ENCODE measurements at regions not wholly inside any gene's neighbourhood (a gene's known extent, or its start where the extent isn't known, plus 50 kb on each side); places are given as distances from the start of the nearest gene placed in this dataset.

DNA sequence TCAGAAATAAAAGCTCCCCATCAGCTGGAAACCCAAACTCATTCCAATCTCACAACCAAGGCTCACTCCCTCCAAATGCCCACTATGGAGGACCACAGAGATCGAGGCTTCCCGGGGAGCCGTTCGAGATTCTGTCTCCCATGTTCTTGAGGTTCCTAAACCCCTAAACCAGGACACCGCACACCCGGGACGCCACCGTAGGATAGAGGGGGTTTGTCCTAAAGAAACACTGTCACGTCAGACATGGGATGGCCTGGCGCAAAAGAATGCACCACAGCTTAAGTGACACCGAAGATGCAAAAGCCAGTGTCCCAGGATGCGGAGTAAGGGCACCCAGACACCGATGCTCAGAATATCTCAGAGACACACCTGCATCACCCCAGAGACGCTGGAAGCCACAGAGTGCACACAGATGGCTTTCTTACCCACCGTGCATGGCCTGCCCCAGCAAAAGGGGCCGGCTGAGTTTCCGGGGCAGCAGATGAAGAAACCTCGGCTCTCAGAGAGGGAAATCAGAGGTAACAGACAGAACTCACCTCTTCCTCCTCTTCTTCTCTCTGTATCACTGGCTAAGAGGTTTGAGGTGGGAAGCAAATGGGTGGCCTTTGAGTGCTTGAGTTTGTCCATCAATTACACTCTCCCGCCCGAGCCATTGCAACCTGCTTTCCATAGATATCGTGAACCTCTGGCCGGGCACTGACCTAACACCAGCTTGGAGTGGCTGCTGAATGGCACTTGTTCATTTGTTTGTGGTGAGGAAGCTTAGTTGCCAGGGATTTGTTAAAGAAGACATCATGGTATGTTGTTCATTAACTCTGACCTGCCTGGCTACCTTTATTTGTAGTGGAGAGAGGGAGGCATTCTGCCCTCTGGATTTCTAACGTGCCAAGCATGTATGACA lies 65.1 kb upstream of the TNRC6C start:
- ChIA-PET POLR2A (no interaction called here), CTCF (interaction anchor here (0.6 to 2.0 kb wide), 5 partner anchors 15 to 119 kb away, joined by 3 to 6 read pairs (median 4); no protein-coding TSS in a partner anchor)
- Histone ChIP-seq H3K4me1 (ENCODE audit: control extremely low read depth in 1 of 4, control insufficient read depth in 4 of 4, insufficient read depth in 4 of 4, low read length in 3 of 4) (peaks cover 0 to under 1% (median 0%) of the 10 kb centered on the region in 4 experiments), H3K27me3 (replicated peaks in 2 of 5; ENCODE audit: control insufficient read depth in 4 of 5, insufficient read depth in 5 of 5, low read length in 4 of 5) (peaks cover 0 to 4% (median 0%) of the 10 kb centered on the region in 5 experiments), H3K36me3 (ENCODE audit: control insufficient read depth in 4 of 4, insufficient read depth in 4 of 4, low read length in 3 of 4) (no peaks in the 10 kb centered on the region), H3K9me3 (ENCODE audit: control extremely low read depth in 1 of 5, control insufficient read depth in 4 of 5, insufficient read depth in 2 of 5, low read depth in 1 of 5, low read length in 4 of 5) (no peaks in the 10 kb centered on the region), H3K4me3 (ENCODE audit: control insufficient read depth in 1 of 7, extremely low read depth in 1 of 7, insufficient read depth in 4 of 7, low read depth in 2 of 7, low read length in 6 of 7) (no peak overlapping the region), H3K27ac (ENCODE audit: insufficient read depth in 1 of 2, low read depth in 1 of 2, low read length in 2 of 2, poor library complexity in 1 of 2, severe bottlenecking in 2 of 2) (no peak overlapping the region)
- DNase-seq = no peak
- 97% methylated on average over 19 of the region's 23 CpGs for WGBS (ENCODE audit: insufficient coverage)

DNA sequence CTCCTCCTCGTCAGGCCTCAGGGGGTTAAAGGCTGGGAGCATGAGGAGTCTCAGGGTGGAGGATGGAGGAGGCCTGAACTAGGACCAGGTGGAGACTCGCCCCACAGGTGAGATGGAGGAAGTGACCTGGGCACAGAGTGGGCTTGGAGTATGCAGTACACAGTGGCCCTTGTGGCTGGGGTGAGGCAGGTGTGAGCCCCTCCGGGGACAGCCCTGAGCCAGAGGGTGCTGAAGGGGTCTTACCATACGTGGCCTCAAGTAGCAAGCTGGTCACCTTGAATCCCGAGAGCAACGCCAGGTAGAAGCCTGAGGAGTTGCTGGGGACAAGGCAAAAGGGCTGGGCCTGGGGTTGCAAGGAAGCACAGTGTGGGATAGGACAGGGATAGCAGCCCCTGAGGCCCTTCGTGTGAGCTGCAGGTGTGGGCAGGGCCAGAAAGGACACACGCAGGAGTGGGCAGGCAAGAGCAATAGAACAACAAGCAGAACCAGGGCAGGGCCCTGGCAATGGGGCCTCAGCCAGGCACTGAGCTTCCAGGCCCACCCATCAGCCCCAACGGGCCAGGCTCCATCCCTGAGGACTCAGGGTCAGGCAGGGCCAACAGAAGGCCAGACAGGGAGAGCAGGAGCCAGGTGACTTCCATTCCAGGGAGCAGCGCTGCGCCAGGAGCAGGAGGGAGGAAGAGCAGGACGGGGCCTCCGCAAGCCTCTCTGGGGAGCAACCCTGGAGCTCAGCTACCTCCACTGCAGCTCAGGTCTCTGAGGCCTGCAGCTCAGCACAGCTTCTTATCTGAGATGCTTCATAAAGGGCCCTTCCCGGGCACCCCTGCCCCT lies 64.2 kb upstream of the TNRC6C start:
- WGBS (ENCODE audit: insufficient coverage) = 94% methylated on average over 11 of the region's 14 CpGs
- POLR2A ChIA-PET = no interaction called here

DNA sequence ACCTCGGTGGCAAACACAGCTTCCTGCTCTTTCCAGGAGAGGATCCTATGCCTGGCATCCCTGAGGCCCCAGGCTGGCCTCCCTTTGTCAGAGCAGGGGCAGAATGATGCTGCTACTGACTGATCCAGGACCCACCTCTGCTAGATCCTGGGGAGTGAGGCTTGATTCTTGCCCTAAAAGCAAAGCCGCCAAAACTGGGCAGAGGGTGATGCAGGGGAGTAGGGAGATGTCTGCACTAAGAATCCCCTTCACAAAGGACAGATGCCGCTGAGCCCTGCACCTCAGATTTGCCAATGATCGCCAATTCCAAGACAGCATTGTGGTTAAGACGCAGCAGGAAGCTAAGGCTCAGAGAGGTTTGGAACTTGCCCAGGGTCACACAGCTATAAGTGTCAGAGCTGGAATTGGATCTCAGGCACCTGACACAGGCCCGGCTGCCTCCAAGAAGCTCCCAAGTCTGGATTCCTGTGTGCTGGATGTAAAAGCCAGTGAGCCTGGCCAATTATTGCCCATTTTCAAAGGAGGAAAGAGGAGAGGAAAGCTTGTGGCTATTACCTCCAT lies 60.7 kb upstream of the TNRC6C start:
- Histone ChIP-seq H3K27ac (ENCODE audit: insufficient read depth in 1 of 2, low read depth in 1 of 2, low read length in 2 of 2, poor library complexity in 1 of 2, severe bottlenecking in 2 of 2) (no peak overlapping the region), H3K4me3 (ENCODE audit: control insufficient read depth in 1 of 7, extremely low read depth in 1 of 7, insufficient read depth in 4 of 7, low read depth in 2 of 7, low read length in 6 of 7) (no peak overlapping the region), H3K4me1 (ENCODE audit: control extremely low read depth in 1 of 4, control insufficient read depth in 4 of 4, insufficient read depth in 4 of 4, low read length in 3 of 4) (peaks cover 0 to 6% (median 6%) of the 10 kb centered on the region in 4 experiments), H3K27me3 (replicated peaks in 2 of 5; ENCODE audit: control insufficient read depth in 4 of 5, insufficient read depth in 5 of 5, low read length in 4 of 5) (no peaks in the 10 kb centered on the region), H3K36me3 (ENCODE audit: control insufficient read depth in 4 of 4, insufficient read depth in 4 of 4, low read length in 3 of 4) (no peaks in the 10 kb centered on the region), H3K9me3 (ENCODE audit: control extremely low read depth in 1 of 5, control insufficient read depth in 4 of 5, insufficient read depth in 2 of 5, low read depth in 1 of 5, low read length in 4 of 5) (no peaks in the 10 kb centered on the region)
- ChIA-PET POLR2A (interaction anchor here (0.6 kb wide), 1 partner anchor 11 kb away, joined by 4 read pairs; no protein-coding TSS in a partner anchor), CTCF (interaction anchor here (0.9 kb wide), 1 partner anchor 123 kb away, joined by 3 read pairs; no protein-coding TSS in a partner anchor)
- no peak for DNase-seq
- WGBS (ENCODE audit: insufficient coverage) = 100% methylated on average over 4 of the region's 6 CpGs

More for the DNA sequence above, 64.2 kb upstream of the TNRC6C start:
- no peaks in the 10 kb centered on the region for H3K27me3 ChIP-seq (replicated peaks in 2 of 5; ENCODE audit: control insufficient read depth in 4 of 5, insufficient read depth in 5 of 5, low read length in 4 of 5)
- H3K27ac ChIP-seq (ENCODE audit: insufficient read depth in 1 of 2, low read depth in 1 of 2, low read length in 2 of 2, poor library complexity in 1 of 2, severe bottlenecking in 2 of 2) = no peak overlapping the region
- DNase-seq = no peak
- peaks cover 0 to 6% (median 6%) of the 10 kb centered on the region in 4 experiments for H3K4me1 ChIP-seq (ENCODE audit: control extremely low read depth in 1 of 4, control insufficient read depth in 4 of 4, insufficient read depth in 4 of 4, low read length in 3 of 4)
- no peaks in the 10 kb centered on the region for H3K9me3 ChIP-seq (ENCODE audit: control extremely low read depth in 1 of 5, control insufficient read depth in 4 of 5, insufficient read depth in 2 of 5, low read depth in 1 of 5, low read length in 4 of 5)
- CTCF ChIA-PET = interaction anchor here (0.7 to 1.2 kb wide), 3 partner anchors 8 to 128 kb away, joined by 3 read pairs; no protein-coding TSS in a partner anchor
- no peaks in the 10 kb centered on the region for H3K36me3 ChIP-seq (ENCODE audit: control insufficient read depth in 4 of 4, insufficient read depth in 4 of 4, low read length in 3 of 4)
- H3K4me3 ChIP-seq (ENCODE audit: control insufficient read depth in 1 of 7, extremely low read depth in 1 of 7, insufficient read depth in 4 of 7, low read depth in 2 of 7, low read length in 6 of 7) = no peak overlapping the region

DNA sequence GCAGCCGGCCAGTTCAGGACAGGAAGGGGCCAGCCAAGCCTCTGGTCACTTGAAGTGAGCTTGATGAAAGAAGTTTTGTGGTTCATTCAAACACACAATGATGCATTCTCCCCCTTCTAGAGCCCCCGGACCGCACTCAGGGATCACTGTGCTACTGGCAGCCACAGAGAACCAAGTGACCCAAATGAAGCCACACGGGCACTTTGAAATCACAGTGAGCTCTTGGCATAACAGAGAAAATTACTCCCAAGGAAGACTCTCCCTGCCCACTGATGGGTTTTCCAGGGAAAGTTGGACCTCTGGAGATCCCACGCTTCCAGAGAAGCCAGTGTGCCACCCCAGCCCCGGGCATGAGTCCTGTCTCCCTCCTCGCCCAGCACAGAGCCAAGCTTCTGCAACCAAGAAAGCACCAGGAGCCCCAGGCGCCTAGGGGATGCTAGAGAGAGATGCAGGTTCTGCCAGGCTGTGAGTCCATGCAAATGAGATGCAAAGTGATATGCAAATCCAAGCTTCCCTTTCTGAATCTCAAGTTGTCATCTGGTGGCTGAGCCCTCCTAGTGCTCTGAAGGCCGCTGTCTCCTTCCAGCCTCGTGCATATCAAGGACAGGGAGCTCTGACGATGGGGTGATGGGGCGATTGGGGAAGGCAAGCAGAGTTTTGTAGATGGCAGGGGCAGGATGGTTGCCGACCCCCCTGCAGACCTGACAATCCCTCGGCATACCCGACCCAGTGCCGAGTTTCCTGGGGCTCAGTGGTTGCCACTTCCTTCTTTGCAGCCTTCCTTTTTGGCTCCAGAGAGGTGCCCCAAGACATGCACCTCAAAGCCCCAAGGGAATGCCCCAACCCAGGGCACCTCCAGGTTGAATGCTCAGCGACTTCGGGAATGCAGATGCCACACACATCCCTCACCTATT lies 59.7 kb upstream of the TNRC6C start:
- no peak overlapping the region for H3K27ac ChIP-seq (ENCODE audit: insufficient read depth in 1 of 2, low read depth in 1 of 2, low read length in 2 of 2, poor library complexity in 1 of 2, severe bottlenecking in 2 of 2)
- H3K4me1 ChIP-seq (ENCODE audit: control extremely low read depth in 1 of 4, control insufficient read depth in 4 of 4, insufficient read depth in 4 of 4, low read length in 3 of 4) = peaks cover 0 to 6% (median 6%) of the 10 kb centered on the region in 4 experiments
- POLR2A ChIA-PET = interaction anchor here (0.6 kb wide), 2 partner anchors 10 to 80 kb away, joined by 3 to 4 read pairs; no protein-coding TSS in a partner anchor
- no peaks in the 10 kb centered on the region for H3K27me3 ChIP-seq (replicated peaks in 2 of 5; ENCODE audit: control insufficient read depth in 4 of 5, insufficient read depth in 5 of 5, low read length in 4 of 5)
- CTCF ChIA-PET = interaction anchor here (0.9 to 1.3 kb wide), 2 partner anchors 17 to 122 kb away, joined by 3 read pairs; no protein-coding TSS in a partner anchor
- H3K9me3 ChIP-seq (ENCODE audit: control extremely low read depth in 1 of 5, control insufficient read depth in 4 of 5, insufficient read depth in 2 of 5, low read depth in 1 of 5, low read length in 4 of 5) = no peaks in the 10 kb centered on the region
- no peaks in the 10 kb centered on the region for H3K36me3 ChIP-seq (ENCODE audit: control insufficient read depth in 4 of 4, insufficient read depth in 4 of 4, low read length in 3 of 4)
- peak in 2 of 3 donors; percentile 40 to 43 for DNase-seq
- WGBS (ENCODE audit: insufficient coverage) = 69% methylated on average over 17 of the region's 18 CpGs
- no peak overlapping the region for H3K4me3 ChIP-seq (ENCODE audit: control insufficient read depth in 1 of 7, extremely low read depth in 1 of 7, insufficient read depth in 4 of 7, low read depth in 2 of 7, low read length in 6 of 7)

DNA sequence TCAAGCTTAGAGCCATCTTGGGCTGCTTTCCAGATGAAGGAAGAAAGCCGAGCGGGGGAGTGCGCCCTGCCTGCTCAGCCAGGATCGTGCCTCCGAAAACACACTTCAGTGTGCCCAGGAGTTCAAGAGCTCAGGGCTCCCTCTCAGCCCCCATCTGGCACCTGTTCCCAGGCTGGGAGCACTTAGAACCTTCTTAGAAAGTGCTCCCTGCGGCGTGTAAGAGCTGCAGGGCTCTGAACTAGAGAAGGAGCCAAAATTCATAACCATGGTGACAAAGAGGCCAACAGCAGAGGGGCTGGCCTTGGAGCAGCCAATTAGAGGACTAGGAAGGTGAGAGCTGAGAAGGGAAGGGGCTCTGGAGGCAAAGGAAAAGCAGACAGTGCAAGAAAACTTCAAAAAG lies 59.0 kb upstream of the TNRC6C start:
- CTCF ChIA-PET = interaction anchor here (1.3 kb wide), 1 partner anchor 18 kb away, joined by 3 read pairs; no protein-coding TSS in a partner anchor
- no peak for DNase-seq
- 96% methylated on average over 7 of the region's 7 CpGs for WGBS (ENCODE audit: insufficient coverage)
- Histone ChIP-seq H3K27ac (ENCODE audit: insufficient read depth in 1 of 2, low read depth in 1 of 2, low read length in 2 of 2, poor library complexity in 1 of 2, severe bottlenecking in 2 of 2) (no peak overlapping the region), H3K36me3 (ENCODE audit: control insufficient read depth in 4 of 4, insufficient read depth in 4 of 4, low read length in 3 of 4) (no peaks in the 10 kb centered on the region), H3K4me1 (ENCODE audit: control extremely low read depth in 1 of 4, control insufficient read depth in 4 of 4, insufficient read depth in 4 of 4, low read length in 3 of 4) (peaks cover 0 to 6% (median 6%) of the 10 kb centered on the region in 4 experiments), H3K4me3 (ENCODE audit: control insufficient read depth in 1 of 7, extremely low read depth in 1 of 7, insufficient read depth in 4 of 7, low read depth in 2 of 7, low read length in 6 of 7) (no peak overlapping the region), H3K9me3 (ENCODE audit: control extremely low read depth in 1 of 5, control insufficient read depth in 4 of 5, insufficient read depth in 2 of 5, low read depth in 1 of 5, low read length in 4 of 5) (no peaks in the 10 kb centered on the region), H3K27me3 (replicated peaks in 2 of 5; ENCODE audit: control insufficient read depth in 4 of 5, insufficient read depth in 5 of 5, low read length in 4 of 5) (no peaks in the 10 kb centered on the region)
- POLR2A ChIA-PET = no interaction called here

DNA sequence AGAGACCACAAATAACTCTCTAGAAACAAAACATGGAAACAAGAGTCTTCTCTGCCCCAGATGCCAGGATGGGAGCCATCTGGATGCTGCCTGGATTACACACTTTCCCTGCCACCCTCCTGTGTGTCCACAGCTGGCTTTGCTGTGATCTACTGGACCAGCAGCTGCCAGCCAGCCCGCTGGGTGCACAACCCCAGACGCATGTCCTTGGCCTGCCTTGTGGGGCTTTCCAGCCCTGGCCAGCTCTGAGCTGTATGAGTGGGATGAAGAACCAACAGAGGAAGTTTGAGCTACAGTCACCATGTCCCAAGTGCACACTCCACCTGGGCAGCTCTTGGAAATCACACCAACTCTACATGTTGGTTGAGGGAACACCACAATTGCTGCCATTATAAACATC lies 57.0 kb upstream of the TNRC6C start:
- DNase-seq = no peak
- ChIA-PET CTCF (no interaction called here), POLR2A (no interaction called here)
- no peaks in the 10 kb centered on the region for H3K9me3 ChIP-seq (ENCODE audit: control extremely low read depth in 1 of 5, control insufficient read depth in 4 of 5, insufficient read depth in 2 of 5, low read depth in 1 of 5, low read length in 4 of 5)
- no peaks in the 10 kb centered on the region for H3K36me3 ChIP-seq (ENCODE audit: control insufficient read depth in 4 of 4, insufficient read depth in 4 of 4, low read length in 3 of 4)
- H3K27me3 ChIP-seq (replicated peaks in 2 of 5; ENCODE audit: control insufficient read depth in 4 of 5, insufficient read depth in 5 of 5, low read length in 4 of 5) = peaks cover 0 to 4% (median 0%) of the 10 kb centered on the region in 5 experiments
- WGBS (ENCODE audit: insufficient coverage) = 100% methylated on average over 2 of the region's 2 CpGs
- no peak overlapping the region for H3K27ac ChIP-seq (ENCODE audit: insufficient read depth in 1 of 2, low read depth in 1 of 2, low read length in 2 of 2, poor library complexity in 1 of 2, severe bottlenecking in 2 of 2)
- H3K4me3 ChIP-seq (ENCODE audit: control insufficient read depth in 1 of 7, extremely low read depth in 1 of 7, insufficient read depth in 4 of 7, low read depth in 2 of 7, low read length in 6 of 7) = no peak overlapping the region
- peaks cover 0 to 6% (median 6%) of the 10 kb centered on the region in 4 experiments for H3K4me1 ChIP-seq (ENCODE audit: control extremely low read depth in 1 of 4, control insufficient read depth in 4 of 4, insufficient read depth in 4 of 4, low read length in 3 of 4)
